NOMO-1 treated with DMSO at 0.1 percent for 48 hours (cell line): ENCODE measurements at regions not wholly inside any gene's neighbourhood (a gene's known extent, or its start where the extent isn't known, plus 50 kb on each side); places are given as distances from the start of the nearest gene placed in this dataset.

Experiments
- DNase-seq: peaks from one replicate; lab custom pipeline; 2025; ENCODE audit not compliant: unreplicated experiment; lab: John Stamatoyannopoulos, UW

DNA sequence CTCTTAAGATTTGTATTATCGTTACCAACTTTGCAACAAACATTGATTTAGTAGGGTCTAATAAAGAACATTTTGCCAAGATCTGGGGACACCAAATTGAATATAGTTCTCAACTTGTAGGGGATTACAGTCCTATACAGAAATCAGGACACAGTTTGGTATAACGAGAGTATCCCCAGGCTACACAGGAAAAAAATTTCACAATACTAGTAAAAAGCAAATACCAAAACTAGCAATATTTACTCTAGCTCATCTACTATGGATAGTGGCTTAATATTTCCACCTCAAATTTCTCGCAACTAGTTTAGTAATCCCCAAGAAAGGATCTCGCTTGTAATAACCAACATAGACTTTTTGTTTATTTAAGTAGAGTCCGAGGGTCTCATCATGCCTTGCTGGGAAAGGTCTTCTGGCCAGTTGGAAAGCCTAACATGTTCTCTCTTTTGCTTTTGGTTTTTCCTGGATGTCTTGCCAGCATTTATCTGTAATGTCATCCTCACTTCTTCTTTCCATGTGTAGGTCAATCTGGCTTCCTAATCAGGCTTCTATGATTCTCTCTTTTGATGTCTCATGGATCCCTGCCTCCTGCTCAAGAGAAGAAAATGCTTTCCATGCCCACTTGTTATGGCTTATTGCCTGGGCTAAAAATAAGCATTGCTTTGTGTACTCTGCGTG, 104.7 kb upstream of the KCNK2 start:
- no peak for DNase-seq

DNA sequence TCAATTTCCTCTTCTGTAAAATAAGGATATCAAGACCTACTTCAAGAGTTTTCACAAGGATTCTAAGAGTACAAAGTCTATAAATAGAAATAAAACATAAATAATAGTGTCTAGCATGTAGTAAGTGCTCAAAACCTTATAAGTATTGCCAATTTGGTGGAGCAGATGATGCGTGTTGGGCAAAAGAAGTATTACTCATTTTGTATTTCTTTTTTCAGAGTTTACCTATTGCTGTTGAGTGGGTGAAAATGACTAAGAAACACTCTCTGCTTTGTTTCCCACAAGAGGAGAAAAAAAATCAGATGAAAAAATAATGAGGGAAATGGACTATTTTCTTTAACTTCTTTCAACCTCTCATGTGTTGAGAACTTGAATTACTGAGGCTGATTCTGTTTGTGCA, 103.3 kb upstream of the KCNK2 start:
- no peak for DNase-seq

DNA sequence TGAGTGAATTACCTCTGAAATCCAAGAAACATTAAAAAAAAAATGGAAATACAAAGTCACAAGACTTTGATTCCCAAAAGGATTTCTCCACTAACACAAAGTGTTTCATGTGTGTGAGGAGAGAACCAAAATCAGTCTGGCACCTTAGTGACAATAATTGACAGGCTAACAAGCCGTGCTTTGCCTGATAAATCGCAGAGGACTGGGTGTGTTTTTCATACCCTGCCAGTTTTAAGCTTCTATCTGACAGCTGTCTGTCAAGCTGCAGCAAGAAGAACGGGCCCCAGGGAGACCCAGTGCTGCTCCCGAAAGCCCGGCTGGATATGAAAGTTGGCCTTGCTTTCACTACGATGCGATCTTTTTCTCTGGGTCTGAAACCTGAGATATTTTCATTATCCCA, 101.6 kb upstream of the KCNK2 start:
- DNase-seq = no peak

DNA sequence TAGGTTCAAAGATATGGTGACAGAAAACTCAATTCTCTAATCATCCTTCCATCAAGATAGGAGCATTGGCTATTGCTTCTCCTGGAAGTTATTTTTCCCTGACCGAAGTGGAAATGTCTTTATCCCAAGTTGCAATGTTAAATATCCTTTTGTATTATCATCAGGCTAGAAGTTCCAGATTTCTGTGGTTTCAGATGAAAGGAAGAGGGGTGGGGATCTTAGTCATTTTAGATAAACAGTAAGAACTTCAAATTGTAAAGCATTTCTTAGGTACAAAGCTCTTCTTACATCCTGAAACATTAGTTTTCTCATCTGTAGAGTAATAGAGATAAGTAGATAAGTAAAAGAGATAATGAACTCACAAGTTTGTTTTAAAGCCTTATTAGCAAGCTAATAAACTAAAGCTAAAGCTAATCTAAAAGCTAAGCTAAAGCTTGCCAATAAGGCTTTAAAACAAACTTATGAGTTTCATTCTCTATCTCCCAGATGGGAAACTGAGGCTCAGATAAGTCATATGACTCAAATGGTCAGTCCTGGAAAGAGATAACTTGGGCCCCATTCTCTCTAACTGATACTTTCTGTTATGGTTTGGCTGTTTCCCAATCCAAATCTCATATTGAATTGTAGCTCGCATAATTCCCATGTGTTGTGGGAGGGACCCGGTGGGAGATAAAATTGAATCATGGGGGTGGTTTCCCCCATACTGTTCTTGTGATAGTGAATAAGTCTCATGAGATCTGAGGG, 99.2 kb upstream of the KCNK2 start:
- no peak for DNase-seq

DNA sequence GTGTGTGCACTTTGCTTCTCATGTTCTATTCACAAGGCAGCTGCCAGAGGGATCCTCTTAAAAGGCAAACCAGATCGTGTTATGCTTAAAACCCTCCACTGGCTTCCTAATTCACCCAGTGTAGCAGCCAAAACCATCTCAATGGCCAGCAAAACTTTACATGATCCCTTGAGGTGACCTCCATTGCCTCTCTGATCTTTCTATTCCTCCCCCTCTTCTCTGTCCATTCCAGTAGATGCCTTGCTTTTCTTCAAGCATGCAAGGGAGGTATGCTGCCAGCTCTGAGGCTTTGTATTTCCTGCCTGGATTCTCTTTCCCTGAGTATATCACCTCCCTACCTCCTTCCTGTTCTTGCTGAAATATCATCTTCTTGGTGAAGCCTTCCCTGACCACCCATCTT, 93.2 kb upstream of the KCNK2 start:
- no peak for DNase-seq

DNA sequence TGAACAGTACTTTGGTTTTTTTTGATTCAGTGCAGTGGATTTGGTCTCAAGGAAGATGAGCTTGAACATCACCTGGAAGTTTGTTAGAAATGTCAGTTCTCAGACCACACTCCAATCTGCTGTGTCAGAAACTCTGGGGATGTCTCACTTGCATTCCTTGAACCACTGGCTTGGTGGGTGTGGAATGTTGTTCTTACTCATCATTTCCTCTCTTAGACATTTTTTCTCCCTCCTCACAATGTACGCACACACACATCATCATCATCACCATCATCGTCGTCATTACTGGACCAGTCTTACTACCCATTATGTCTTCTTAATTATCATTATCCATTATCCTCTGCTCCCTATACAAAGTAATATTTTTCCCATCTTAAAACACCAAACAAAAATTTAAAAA, 91.9 kb upstream of the KCNK2 start:
- DNase-seq = no peak

DNA sequence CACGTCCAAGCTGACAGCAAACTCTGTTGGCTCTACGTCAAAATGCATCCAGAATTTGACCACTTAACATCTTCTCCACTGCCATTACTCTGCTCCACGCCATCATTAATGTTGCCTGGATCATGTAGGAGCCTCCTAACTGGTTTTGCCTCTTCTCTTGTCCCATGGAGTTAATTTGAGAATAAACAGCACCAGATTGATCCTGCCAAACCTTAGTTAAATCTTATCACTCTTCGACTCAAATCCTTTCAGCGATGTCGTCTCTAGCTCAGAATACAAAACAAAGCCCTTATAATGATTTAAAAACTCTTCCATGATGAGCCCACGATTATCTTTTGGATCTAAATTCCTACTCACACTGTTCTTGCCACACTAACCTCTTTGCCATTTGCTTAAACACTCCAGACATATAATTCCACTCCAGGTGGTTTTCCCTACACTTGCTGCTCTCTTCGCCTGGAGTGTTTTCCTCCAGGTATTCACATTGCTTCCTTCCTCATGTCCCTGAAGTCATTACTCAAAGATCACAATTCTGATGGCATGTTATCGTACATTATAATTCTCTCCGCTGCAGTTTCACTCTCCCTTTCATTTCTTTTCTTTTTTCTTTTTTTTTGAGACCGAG, 90.7 kb upstream of the KCNK2 start:
- DNase-seq = no peak

DNA sequence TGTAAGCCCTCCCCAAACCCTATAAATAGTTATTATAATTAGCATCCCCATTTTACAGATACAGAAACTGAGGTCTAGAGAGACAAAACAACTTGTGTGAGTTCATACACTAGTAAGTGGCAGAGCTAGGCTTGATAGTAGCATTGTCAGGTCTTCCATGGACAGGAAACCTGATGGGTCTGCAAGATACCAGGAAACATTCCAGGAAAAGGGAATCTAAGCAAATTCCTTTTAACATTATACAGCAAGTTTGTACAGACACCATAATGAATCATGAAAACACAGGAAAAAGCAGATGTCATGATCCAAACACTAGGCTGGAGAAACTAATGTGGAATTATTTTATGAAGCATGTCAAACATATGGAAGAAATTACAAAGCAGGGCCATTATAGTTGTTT, 89.1 kb upstream of the KCNK2 start:
- DNase-seq = no peak

DNA sequence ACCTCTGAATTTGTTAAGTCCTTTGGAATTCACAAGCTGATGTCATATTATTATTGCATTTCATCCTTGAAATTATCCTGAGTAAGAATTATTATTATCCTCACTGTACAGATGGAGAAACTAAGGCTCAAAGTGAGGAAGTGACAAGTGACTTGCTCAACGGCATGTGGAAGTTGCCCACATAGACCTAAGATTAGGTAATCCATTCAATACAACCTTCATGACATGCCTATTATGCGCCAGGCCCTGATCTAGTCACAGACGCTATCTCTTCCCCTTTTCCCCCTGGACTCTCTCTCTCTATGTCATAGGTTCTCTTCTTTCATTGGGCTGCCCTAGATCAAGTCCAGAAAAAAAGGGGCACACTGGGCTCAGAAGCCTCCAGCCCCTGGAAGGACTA, 84.9 kb upstream of the KCNK2 start:
- DNase-seq = peak; percentile 21

DNA sequence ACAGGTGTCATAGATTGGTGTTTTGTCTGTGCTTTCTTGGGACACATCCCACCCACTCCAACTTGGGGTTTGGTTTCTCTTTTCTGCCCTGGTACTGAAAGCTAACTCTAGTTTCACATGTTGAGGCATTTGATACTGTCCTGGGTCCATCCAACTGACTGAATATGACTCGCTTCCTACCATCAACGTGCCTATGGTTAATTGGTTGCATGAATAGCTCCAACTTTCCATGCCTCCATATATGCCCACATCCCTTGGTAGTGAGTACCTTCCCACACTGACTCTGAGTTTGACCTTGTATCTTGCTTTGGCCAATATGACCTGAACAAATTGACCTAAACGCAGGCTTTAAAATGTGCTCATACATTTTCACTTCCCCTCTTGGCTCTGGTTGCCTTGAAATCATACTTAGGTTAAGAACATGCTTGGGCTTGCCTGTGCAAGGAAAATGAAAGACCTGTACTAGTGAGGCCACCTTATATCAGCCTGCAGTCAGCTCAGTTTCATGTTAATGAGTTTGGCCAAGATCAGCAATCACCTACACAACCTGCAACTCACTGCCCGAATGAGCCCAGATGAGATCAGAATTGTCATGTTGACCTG, 81.0 kb upstream of the KCNK2 start:
- peak; percentile 80 for DNase-seq

DNA sequence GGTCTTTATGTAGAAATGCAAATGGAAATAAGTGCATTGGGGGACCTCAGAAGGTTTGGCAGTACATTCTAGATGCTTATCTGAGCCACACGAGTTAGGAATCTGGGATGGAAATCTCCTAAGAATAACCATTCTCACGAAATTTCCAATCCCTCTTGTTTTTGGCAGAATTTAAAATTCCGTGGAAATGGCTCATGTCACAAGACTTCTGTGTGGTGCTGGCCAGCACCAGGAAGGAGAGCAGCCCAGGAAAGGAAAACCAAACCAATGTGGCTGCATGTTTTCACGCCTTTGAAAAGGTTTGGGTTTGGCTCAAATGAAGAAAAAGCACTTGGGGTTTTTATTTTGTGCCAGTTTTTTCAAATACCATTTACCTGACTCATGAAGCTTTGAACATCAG, 80.1 kb upstream of the KCNK2 start:
- no peak for DNase-seq

DNA sequence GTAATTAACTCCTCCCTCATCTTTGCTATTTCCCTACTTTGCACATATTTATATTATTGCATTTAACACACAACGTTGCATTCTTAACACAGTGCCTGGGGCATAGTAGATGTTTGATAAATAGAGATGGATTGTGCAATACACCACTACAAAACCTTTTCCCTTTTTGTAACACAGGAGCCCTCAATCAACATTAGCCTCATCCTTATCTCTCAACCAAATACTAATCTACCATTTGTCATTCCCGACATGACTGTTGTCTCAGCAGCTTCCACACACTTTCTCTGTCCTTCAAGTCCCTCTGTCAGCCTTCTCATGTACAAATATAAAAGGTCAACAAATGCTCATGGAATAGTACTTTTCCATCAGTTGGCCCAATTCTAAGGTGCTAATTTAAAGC, 78.9 kb upstream of the KCNK2 start:
- no peak for DNase-seq

DNA sequence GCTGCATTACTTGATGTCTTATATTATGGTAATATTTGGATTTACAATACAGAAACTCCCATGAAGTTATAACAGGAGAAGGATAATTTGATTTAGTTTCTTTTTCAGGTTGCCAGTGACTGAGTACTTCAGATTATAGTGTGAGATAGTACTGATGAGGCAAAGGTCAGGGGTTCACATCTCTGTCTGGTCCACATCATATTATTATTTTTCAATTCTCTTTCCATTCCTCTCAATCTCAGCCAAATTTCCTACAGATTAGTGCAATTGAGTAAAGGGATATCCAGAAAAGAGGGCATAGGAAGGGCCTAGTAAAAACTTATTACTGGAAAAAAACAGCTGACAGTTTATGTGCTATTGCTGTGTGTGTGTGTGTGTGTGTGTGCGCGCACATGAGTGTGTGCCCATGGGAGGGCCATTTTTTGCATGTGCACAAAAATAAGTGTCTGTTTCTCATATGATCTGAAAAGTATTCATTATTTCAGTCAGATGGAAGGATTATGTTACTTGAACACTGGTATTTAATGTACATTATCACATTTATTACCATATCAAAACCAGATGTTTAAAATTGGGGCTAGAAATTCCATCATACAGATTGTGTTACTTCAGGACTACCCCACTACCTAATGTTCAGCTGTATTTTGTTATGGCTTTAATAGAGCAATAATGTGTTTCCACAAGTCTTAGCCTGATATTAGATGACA, 78.3 kb upstream of the KCNK2 start:
- no peak for DNase-seq

DNA sequence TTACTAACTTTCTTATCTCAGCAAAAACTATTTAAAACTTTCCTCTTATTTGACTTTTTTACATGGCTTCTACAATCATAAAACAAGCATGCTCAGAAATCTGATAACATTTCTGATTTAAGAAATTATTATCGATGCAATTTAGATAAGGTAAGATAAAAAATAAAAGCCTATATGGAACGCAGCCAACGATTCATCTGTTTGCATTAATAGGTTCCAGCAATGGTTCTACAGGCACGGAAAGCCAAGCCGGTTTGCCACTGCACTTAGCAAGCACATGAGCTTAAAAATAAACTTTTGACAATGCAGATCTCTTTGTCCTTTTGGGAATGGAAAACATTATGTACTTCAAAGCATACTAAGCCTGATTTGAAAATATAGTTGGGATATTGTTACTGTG, 77.5 kb upstream of the KCNK2 start:
- DNase-seq = no peak

DNA sequence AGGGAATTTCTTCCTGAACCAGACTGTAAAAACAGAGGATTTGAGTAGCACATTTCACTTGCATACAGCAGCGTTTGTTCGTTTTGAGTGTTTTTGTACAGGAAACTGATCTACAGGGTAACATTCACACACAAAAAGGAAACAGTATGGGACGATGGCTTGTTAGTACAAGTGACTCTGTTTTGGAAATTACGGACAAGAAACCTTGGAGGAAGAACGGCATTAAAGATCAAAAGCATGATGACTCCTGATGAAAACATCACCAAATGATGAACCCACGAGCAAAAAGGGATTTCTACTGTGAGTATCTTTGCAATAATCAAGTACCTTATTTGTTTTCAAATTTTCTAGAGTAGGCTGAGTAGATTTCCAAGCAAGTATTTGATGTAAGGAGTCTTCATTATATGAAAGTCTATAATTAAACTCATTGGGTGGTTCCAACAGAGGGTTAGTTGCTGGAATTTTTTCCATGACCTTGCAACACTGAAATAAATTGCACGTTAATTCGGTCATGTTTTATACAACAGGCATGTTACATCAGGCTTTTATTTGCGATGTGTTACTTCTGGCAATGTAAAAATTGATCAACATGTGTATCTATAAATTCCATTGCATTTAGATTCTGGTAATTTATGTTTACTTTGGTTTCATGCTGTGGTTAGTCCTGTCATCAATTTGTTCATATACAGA, 76.7 kb upstream of the KCNK2 start:
- DNase-seq = no peak

DNA sequence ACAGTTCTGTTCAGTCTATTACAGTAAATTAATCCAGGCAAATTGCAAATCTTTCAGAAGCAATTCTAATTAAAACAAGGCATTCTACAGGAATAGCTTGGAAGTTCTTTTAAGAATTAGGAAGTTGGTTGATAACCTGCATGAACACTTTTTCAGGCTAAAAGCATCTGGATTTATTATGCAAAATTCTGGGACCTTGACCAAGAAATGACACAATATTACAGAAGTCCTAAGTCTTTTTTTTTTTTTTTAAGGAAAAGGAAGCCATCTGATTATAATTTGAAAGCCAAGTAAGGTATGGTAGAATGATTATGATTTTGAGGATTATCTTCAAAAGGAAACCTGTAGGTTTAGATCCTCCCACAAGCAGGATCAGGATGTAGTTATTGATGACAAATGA, 74.7 kb upstream of the KCNK2 start:
- no peak for DNase-seq

DNA sequence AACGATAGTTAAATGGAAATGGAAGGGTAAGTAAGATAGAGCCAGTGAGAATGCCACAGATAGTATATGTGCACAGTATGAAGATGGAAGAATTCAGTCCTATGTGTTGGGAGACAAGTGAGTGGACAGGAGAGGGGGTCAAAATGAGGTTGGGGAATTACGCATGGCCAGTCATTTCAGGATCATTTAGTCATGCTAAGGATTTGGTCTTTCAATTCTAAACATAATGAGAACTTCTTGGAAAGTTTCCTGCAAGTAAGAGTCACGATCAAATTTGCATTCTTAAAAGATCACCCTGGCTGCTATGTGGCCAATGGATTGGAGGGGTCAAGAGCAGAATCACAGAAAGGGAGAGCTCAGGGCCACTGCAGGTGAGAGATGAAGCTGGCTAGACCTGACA, 64.0 kb upstream of the KCNK2 start:
- DNase-seq = no peak

DNA sequence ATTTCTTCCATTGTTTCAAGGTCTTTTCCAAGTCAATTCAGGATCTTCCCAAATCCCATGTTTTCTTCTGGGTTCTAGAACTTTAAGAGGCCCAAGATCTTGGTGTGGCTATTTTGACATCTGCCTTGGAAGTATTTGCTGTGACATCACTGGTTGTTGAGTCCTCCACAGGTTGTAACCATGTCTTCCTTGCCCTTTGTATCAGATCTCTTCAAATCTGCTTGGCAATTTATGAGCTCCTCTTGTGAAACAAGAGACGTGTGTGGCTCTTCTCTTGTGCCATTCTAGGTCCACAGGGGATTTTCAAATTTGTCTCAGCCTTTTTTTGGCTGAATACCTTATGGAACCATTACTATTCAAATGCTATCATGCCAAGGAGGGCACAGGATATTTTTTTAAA, 60.3 kb upstream of the KCNK2 start:
- DNase-seq = no peak

DNA sequence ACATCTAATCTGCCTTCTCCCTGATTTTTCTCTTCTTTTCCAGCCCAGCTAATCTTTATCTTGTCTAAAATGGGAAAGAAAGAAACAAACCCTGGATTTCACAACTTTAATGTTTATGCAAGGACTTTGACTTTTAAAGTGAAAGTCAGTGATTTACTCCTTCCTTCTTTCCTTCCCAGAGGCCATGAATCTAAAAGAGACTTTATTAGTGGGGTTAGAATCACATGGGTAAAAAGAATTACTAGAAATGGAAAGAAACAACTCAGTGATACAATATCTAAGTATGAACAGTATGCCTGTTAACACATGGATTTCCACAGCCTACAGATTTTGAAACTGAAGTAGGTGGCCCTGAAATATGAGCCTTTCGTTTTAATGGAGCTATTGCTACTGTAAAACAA, 59.8 kb upstream of the KCNK2 start:
- no peak for DNase-seq

DNA sequence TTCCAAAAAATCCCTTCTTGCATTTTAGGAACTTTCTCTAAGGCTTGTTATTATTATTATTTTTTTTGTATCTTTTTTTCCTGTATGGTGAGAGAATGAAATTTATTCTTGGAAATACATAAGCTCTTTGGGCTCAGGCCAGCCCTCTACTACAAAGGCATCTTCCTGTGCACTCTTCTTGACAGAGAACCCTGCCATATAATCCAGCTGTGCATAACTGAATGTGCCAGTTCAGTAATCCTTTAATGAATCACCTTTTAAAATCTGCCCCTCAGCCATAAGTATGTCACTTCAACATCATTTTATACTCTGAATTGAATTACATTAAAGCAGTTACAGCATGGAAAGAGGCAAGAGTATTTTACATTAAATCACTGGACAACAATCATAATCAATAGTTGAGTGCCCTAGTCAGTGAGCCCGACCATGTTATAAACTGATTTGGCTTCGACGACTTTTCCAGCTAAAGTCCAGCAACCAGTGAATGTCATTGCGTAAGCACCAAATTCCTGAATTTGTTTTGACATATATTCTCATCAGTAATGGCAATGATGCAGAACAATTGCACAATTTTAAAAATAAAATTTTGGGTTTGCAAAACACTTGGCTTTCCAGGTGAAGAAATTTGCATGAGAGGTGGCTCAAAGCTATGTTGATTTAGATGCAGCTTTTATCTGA, 59.2 kb upstream of the KCNK2 start:
- DNase-seq = no peak
